ENCODE measurements at regions not wholly inside any gene's neighbourhood (a gene's known extent, or its start where the extent isn't known, plus 50 kb on each side); places are given as distances from the start of the nearest gene placed in this dataset.

DNA sequence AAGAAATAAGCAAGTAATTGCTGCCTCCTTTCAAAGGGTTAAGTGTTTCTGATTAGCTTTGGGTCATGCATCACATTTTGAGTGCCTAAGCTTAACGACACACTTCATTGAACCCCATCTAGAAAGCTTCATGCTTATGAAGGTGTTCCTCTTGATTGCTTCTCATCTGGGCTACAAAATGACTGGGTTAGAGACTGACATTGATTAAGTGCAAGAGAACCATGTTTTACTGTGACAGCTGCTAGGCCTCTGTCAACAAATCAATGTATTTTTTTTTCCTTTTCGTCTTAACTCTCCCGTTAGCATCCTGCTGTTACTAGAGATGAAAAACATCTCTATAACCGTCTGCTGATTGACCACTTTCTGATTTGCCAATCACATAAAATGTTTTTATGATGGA, 725.0 kb downstream of the TLE1 start:
- H3K4me1 ChIP-seq (ENCODE audit: insufficient read depth, poor library complexity, severe bottlenecking), result no peaks in the 10 kb centered on the region
- H3K27me3 ChIP-seq (ENCODE audit: insufficient read depth, poor library complexity, severe bottlenecking), result no peaks in the 10 kb centered on the region
- no peak overlapping the region for H3K4me3 ChIP-seq (ENCODE audit: severe bottlenecking)
- TF ChIP-seq CTCF (IDR thresholded peaks at IDR 0.05; ENCODE audit: poor library complexity, severe bottlenecking), result no peak
- H3K27ac ChIP-seq (ENCODE audit: poor library complexity, severe bottlenecking), result no peak overlapping the region
- no peaks in the 10 kb centered on the region for H3K36me3 ChIP-seq (ENCODE audit: low read depth)
- DNase-seq (ENCODE audit: low spot score), result no peak
- H3K9me3 ChIP-seq (ENCODE audit: severe bottlenecking), result no peaks in the 10 kb centered on the region
- ATAC-seq (ENCODE audit: low read depth), result no peak

DNA sequence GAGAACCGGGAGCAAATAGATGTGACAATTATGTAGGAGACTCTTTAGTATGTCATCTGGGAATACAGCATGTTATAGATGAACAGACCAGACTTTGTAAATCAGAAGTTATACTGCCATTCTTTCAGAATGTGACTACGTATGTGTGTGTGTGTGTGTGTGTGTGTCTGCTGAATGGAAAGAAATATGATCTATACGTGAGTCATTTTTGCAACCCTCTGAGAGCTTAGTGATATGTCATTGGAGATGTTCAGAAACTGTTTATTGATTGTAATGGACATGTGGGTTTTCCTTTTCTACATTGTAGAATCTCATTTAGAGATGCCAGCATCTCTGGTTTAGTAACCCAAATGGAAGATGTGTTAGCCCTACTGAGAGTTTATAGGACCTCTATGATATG, 731.5 kb downstream of the TLE1 start:
- Histone ChIP-seq H3K27ac (ENCODE audit: poor library complexity, severe bottlenecking) (no peak overlapping the region), H3K9me3 (ENCODE audit: severe bottlenecking) (no peaks in the 10 kb centered on the region), H3K4me3 (ENCODE audit: severe bottlenecking) (no peak overlapping the region), H3K27me3 (ENCODE audit: insufficient read depth, poor library complexity, severe bottlenecking) (no peaks in the 10 kb centered on the region), H3K4me1 (ENCODE audit: insufficient read depth, poor library complexity, severe bottlenecking) (no peaks in the 10 kb centered on the region), H3K36me3 (ENCODE audit: low read depth) (no peaks in the 10 kb centered on the region)
- DNase-seq (ENCODE audit: low spot score) (no peak), ATAC-seq (ENCODE audit: low read depth) (no peak)
- no peak for TF ChIP-seq CTCF (IDR thresholded peaks at IDR 0.05; ENCODE audit: poor library complexity, severe bottlenecking)

- H3K27ac ChIP-seq (ENCODE audit: poor library complexity, severe bottlenecking), result no peak overlapping the region
- ATAC-seq (ENCODE audit: low read depth), result no peak
- no peaks in the 10 kb centered on the region for H3K4me1 ChIP-seq (ENCODE audit: insufficient read depth, poor library complexity, severe bottlenecking)
- H3K9me3 ChIP-seq (ENCODE audit: severe bottlenecking), result no peaks in the 10 kb centered on the region
- DNase-seq (ENCODE audit: low spot score), result no peak
- H3K27me3 ChIP-seq (ENCODE audit: insufficient read depth, poor library complexity, severe bottlenecking), result no peaks in the 10 kb centered on the region
- TF ChIP-seq CTCF (IDR thresholded peaks at IDR 0.05; ENCODE audit: poor library complexity, severe bottlenecking), result no peak
- no peaks in the 10 kb centered on the region for H3K36me3 ChIP-seq (ENCODE audit: low read depth)
- H3K4me3 ChIP-seq (ENCODE audit: severe bottlenecking), result no peak overlapping the region
Observed at GRCh38 chr9:80954521-80954920, 734.8 kb downstream of the TLE1 start.

- TF ChIP-seq CTCF (IDR thresholded peaks at IDR 0.05; ENCODE audit: poor library complexity, severe bottlenecking), result no peak
- no peak overlapping the region for H3K4me3 ChIP-seq (ENCODE audit: severe bottlenecking)
- H3K27ac ChIP-seq (ENCODE audit: poor library complexity, severe bottlenecking), result no peak overlapping the region
- no peaks in the 10 kb centered on the region for H3K36me3 ChIP-seq (ENCODE audit: low read depth)
- H3K27me3 ChIP-seq (ENCODE audit: insufficient read depth, poor library complexity, severe bottlenecking), result no peaks in the 10 kb centered on the region
- H3K9me3 ChIP-seq (ENCODE audit: severe bottlenecking), result no peaks in the 10 kb centered on the region
- DNase-seq (ENCODE audit: low spot score), result no peak
- H3K4me1 ChIP-seq (ENCODE audit: insufficient read depth, poor library complexity, severe bottlenecking), result no peaks in the 10 kb centered on the region
- no peak for ATAC-seq (ENCODE audit: low read depth)
Observed at GRCh38 chr9:80952363-80952922, 736.9 kb downstream of the TLE1 start.

DNA sequence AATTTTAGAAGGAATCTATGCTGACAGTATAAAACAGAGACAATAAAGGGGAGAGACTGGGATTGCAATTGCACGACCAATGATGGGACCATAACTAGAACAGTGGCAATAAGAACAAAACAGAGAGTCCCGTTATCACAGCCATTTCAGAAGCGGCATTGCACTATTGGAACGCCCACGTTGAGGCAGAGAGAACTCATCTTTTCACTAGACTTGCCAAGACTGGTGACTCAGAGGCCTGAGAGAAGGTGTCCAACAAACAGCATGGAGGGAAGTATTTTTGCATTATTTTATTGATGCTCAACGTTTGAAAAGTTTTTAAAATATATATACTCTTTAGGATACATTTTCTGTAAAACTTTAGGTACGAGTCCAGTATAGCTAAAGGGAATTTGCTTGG, 737.7 kb downstream of the TLE1 start:
- TF ChIP-seq CTCF (IDR thresholded peaks at IDR 0.05; ENCODE audit: poor library complexity, severe bottlenecking), result no peak
- ATAC-seq (ENCODE audit: low read depth) (peak; percentile 52; the same call in 2 of the 3 replicates), DNase-seq (ENCODE audit: low spot score) (no peak)
- H3K4me3 ChIP-seq (ENCODE audit: severe bottlenecking), result no peak overlapping the region
- H3K27me3 ChIP-seq (ENCODE audit: insufficient read depth, poor library complexity, severe bottlenecking), result no peaks in the 10 kb centered on the region
- H3K9me3 ChIP-seq (ENCODE audit: severe bottlenecking), result no peaks in the 10 kb centered on the region
- no peaks in the 10 kb centered on the region for H3K36me3 ChIP-seq (ENCODE audit: low read depth)
- no peaks in the 10 kb centered on the region for H3K4me1 ChIP-seq (ENCODE audit: insufficient read depth, poor library complexity, severe bottlenecking)
- no peak overlapping the region for H3K27ac ChIP-seq (ENCODE audit: poor library complexity, severe bottlenecking)

Data from RWPE2 (cell line).